ENCODE measurements at regions not wholly inside any gene's neighbourhood (a gene's known extent, or its start where the extent isn't known, plus 50 kb on each side); places are given as distances from the start of the nearest gene placed in this dataset.

GRCh38 chr4:55175779-55176231 is 50.4 kb upstream of the KDR start:
- DNase-seq = no peak

- no peak for DNase-seq
These were observed 51.1 kb upstream of the KDR start for GRCh38 chr4:55176497-55176896.

- DNase-seq = no peak
These were observed 52.1 kb upstream of the KDR start for GRCh38 chr4:55177461-55177860.

- no peak for DNase-seq
These were observed 53.0 kb upstream of the KDR start for GRCh38 chr4:55178226-55179005.

- DNase-seq = no peak
These were observed 55.9 kb upstream of the KDR start for GRCh38 chr4:55181010-55182005.

GRCh38 chr4:55183926-55184599 is 58.7 kb upstream of the KDR start:
- DNase-seq = no peak

- DNase-seq = peak; percentile 37
These were observed 59.5 kb upstream of the KDR start for GRCh38 chr4:55184600-55185523.

- no peak for DNase-seq
These were observed 60.7 kb upstream of the KDR start for GRCh38 chr4:55186123-55186522.

- no peak for DNase-seq
These were observed 61.3 kb upstream of the KDR start for GRCh38 chr4:55186700-55187099.

GRCh38 chr4:55214172-55214571 is 88.8 kb upstream of the KDR start:
- no peak for DNase-seq

GRCh38 chr4:55215087-55215486 is 89.7 kb upstream of the KDR start:
- DNase-seq = no peak

- DNase-seq = no peak
These were observed 91.7 kb upstream of the KDR start for GRCh38 chr4:55216863-55217635.

- no peak for DNase-seq
These were observed 92.6 kb upstream of the KDR start for GRCh38 chr4:55218041-55218440.

- DNase-seq = no peak
These were observed 108.2 kb upstream of the SRD5A3 start for GRCh38 chr4:55237839-55238238.

GRCh38 chr4:55238407-55238806 is 107.6 kb upstream of the SRD5A3 start:
- no peak for DNase-seq

GRCh38 chr4:55241461-55241860 is 104.6 kb upstream of the SRD5A3 start:
- DNase-seq = no peak

GRCh38 chr4:55242506-55242905 is 103.5 kb upstream of the SRD5A3 start:
- no peak for DNase-seq

- DNase-seq = no peak
These were observed 98.5 kb upstream of the SRD5A3 start for GRCh38 chr4:55247521-55247920.

- no peak for DNase-seq
These were observed 97.3 kb upstream of the SRD5A3 start for GRCh38 chr4:55248756-55249155.

- no peak for DNase-seq
These were observed 96.6 kb upstream of the SRD5A3 start for GRCh38 chr4:55249476-55249875.

- no peak for DNase-seq
These were observed 94.7 kb upstream of the SRD5A3 start for GRCh38 chr4:55251342-55251741.

All from CD4-positive, alpha-beta T cell treated with Interleukin-17A for 4 hours (primary cell).